Tibial nerve (tissue), 4 donors: ENCODE measurements at regions not wholly inside any gene's neighbourhood (a gene's known extent, or its start where the extent isn't known, plus 50 kb on each side); places are given as distances from the start of the nearest gene placed in this dataset.

Experiments used
- CTCF ChIP-seq, 5 experiments: fragments of 200-600 bp in 3 of 5; fragments of 450-650 bp in 2 of 5; sonication (generic) in 3 of 5; IDR thresholded peaks; one replicate each; pipeline ENCODE4 v1.5.1; 2016 to 2019; ENCODE audit warnings: antibody characterized with exemption in 5 of 5, mild to moderate bottlenecking in 3 of 5, moderate library complexity in 2 of 5
- EP300 ChIP-seq, 2 donors: sonication (generic); formaldehyde crosslinking; IDR thresholded peaks; one replicate each; pipeline ENCODE4 v1.6.1; 2017; ENCODE audit warnings: antibody characterized with exemption in 2 of 2, mild to moderate bottlenecking in 1 of 2
- POLR2A ChIP-seq, 2 donors: fragments of 450-650 bp; IDR thresholded peaks; one replicate each; pipeline ENCODE4 v1.6.1; 2017; ENCODE audit warnings: antibody characterized with exemption in 2 of 2, mild to moderate bottlenecking in 2 of 2, moderate library complexity in 2 of 2

- no peak for TF ChIP-seq POLR2A (IDR thresholded peaks at IDR 0.05)
- TF ChIP-seq CTCF (IDR thresholded peaks at IDR 0.05), result no peak
- TF ChIP-seq EP300 (IDR thresholded peaks at IDR 0.05), result no peak
Observed at GRCh38 chr4:23369331-23369730, 520.5 kb downstream of the PPARGC1A start.
